Prostate gland (tissue), 2 donors: ENCODE measurements at regions not wholly inside any gene's neighbourhood (a gene's known extent, or its start where the extent isn't known, plus 50 kb on each side); places are given as distances from the start of the nearest gene placed in this dataset.

ENCODE experiments used
- DNase-seq: peaks from one replicate; pipeline ENCODE4 v3.0.0-alpha.2; 2019; ENCODE audit warnings: low spot score
- H3K27ac ChIP-seq, 2 donors: fragments of 200-600 bp; sonication (generic); 2 replicates each; pipeline ENCODE4 v1.5.1; 2017 to 2019
- H3K27me3 ChIP-seq: fragments of 200-600 bp; sonication (generic); replicated peaks from 2 replicates; pipeline ENCODE4 v1.5.1; 2019; ENCODE audit not compliant: insufficient read depth
- H3K36me3 ChIP-seq, 2 donors: fragments of 200-600 bp; sonication (generic); 1 replicate in 1 of 2; 2 replicates in 1 of 2; pipeline versions ENCODE4 v1.5.1 to v1.8.1; 2017 to 2019
- H3K4me1 ChIP-seq: fragments of 200-600 bp; sonication (generic); replicated peaks from 2 replicates; pipeline ENCODE4 v1.5.1; 2019
- H3K4me3 ChIP-seq, 2 donors: fragments of 200-600 bp; sonication (generic); 2 replicates each; pipeline ENCODE4 v1.5.1; 2017 to 2019
- H3K9me3 ChIP-seq: fragments of 200-600 bp; sonication (generic); 2 replicates; pipeline ENCODE4 v1.5.1; 2017
- CTCF ChIP-seq, 4 experiments: fragments of 200-600 bp in 2 of 4; fragments of 450-650 bp in 2 of 4; sonication (generic) in 2 of 4; IDR thresholded peaks; 1 replicate in 3 of 4; 2 replicates in 1 of 4; pipeline ENCODE4 v1.5.1; 2016 to 2019; ENCODE audit warnings: antibody characterized with exemption in 4 of 4, mild to moderate bottlenecking in 2 of 4, moderate library complexity in 2 of 4
- POLR2A ChIP-seq: fragments of 450-650 bp; IDR thresholded peaks from one replicate; pipeline ENCODE4 v1.6.1; 2016; ENCODE audit warnings: antibody characterized with exemption, mild to moderate bottlenecking
- POLR2AphosphoS5 ChIP-seq: sonication (generic); formaldehyde crosslinking; IDR thresholded peaks from one replicate; pipeline ENCODE4 v1.6.1; 2017; ENCODE audit warnings: antibody characterized with exemption
- WGBS: methylation state at CpG from one replicate; pipeline ENCODE4 v1.1.5; 2018; 5-methylcytosine and 5-hydroxymethylcytosine counted together
- intact Hi-C: fragments of 100-400 bp; cut with DNase I; formaldehyde crosslinking; loops from one replicate; pipeline ENCODE4 v1.14.2; 2022

GRCh38 chr6:126537061-126537816 lies 197.3 kb downstream of the CENPW start:
- DNase-seq: no peak
- Histone ChIP-seq H3K36me3 (no peaks in the 10 kb centered on the region), H3K27me3 (no peaks in the 10 kb centered on the region), H3K4me3 (no peak overlapping the region), H3K9me3 (no peaks in the 10 kb centered on the region), H3K27ac (no peak overlapping the region), H3K4me1 (no peaks in the 10 kb centered on the region)
- 95% methylated on average over 1 of the region's 1 CpG for WGBS
- TF ChIP-seq POLR2A (no peak), CTCF (IDR thresholded peaks at IDR 0.05) (no peak), POLR2AphosphoS5 (no peak)
- intact Hi-C loops: no loop called here

- Histone ChIP-seq H3K36me3 (no peaks in the 10 kb centered on the region), H3K9me3 (no peaks in the 10 kb centered on the region), H3K4me3 (no peak overlapping the region), H3K27ac (no peak overlapping the region), H3K4me1 (no peaks in the 10 kb centered on the region), H3K27me3 (no peaks in the 10 kb centered on the region)
- intact Hi-C loops: no loop called here
- no peak for TF ChIP-seq POLR2AphosphoS5
- no peak for TF ChIP-seq CTCF (IDR thresholded peaks at IDR 0.05)
- no peak for DNase-seq
These were observed 199.1 kb downstream of the CENPW start for GRCh38 chr6:126539022-126539421.

- Histone ChIP-seq H3K27ac (no peak overlapping the region), H3K36me3 (no peaks in the 10 kb centered on the region), H3K4me1 (no peaks in the 10 kb centered on the region), H3K4me3 (no peak overlapping the region), H3K27me3 (no peaks in the 10 kb centered on the region), H3K9me3 (no peaks in the 10 kb centered on the region)
- intact Hi-C loops: no loop called here
- DNase-seq: no peak
- no peak for TF ChIP-seq POLR2AphosphoS5
- TF ChIP-seq CTCF (IDR thresholded peaks at IDR 0.05): no peak
- no peak for TF ChIP-seq POLR2A
These were observed 200.2 kb downstream of the CENPW start for GRCh38 chr6:126540161-126540560.

- Histone ChIP-seq H3K36me3 (no peaks in the 10 kb centered on the region), H3K9me3 (no peaks in the 10 kb centered on the region), H3K27ac (no peak overlapping the region), H3K27me3 (no peaks in the 10 kb centered on the region), H3K4me1 (no peaks in the 10 kb centered on the region), H3K4me3 (no peak overlapping the region)
- 70% methylated on average over 5 of the region's 5 CpGs for WGBS
- DNase-seq: no peak
- intact Hi-C loops: no loop called here
- no peak for TF ChIP-seq POLR2AphosphoS5
- no peak for TF ChIP-seq POLR2A
- TF ChIP-seq CTCF (IDR thresholded peaks at IDR 0.05): no peak
These were observed 202.0 kb downstream of the CENPW start for GRCh38 chr6:126541806-126542491.
